ENCODE measurements at regions not wholly inside any gene's neighbourhood (a gene's known extent, or its start where the extent isn't known, plus 50 kb on each side); places are given as distances from the start of the nearest gene placed in this dataset.
"Not testable (repeated sequence)": the region's sequence is repeated elsewhere in the genome, so short reads cannot be mapped to it uniquely, and the experiment has no call there.

- TF ChIP-seq CTCF (IDR thresholded peaks at IDR 0.05) (no peak), ZFX (IDR thresholded peaks at IDR 0.05; ENCODE audit: borderline replicate concordance) (no peak)
- no peak overlapping the region for H3K27ac ChIP-seq
These were observed 214.9 kb downstream of the KCNRG start for GRCh38 chr13:50229960-50230661.

- H3K27ac ChIP-seq, result no peak overlapping the region
- TF ChIP-seq CTCF (IDR thresholded peaks at IDR 0.05) (no peak), ZFX (IDR thresholded peaks at IDR 0.05; ENCODE audit: borderline replicate concordance) (no peak)
These were observed 215.4 kb downstream of the KCNRG start for GRCh38 chr13:50230662-50230978.

- H3K27ac ChIP-seq, result not testable (repeated sequence)
These were observed 218.3 kb downstream of the KCNRG start for GRCh38 chr13:50233574-50233973.

GRCh38 chr13:50235604-50236342, 220.5 kb downstream of the KCNRG start:
- no peak overlapping the region for H3K27ac ChIP-seq
- no peak for TF ChIP-seq CTCF (IDR thresholded peaks at IDR 0.05)
- no peak for TF ChIP-seq ZFX (IDR thresholded peaks at IDR 0.05; ENCODE audit: borderline replicate concordance)

GRCh38 chr13:50236898-50237318, 221.7 kb downstream of the KCNRG start:
- no peak overlapping the region for H3K27ac ChIP-seq
- TF ChIP-seq CTCF (IDR thresholded peaks at IDR 0.05) (no peak), ZFX (IDR thresholded peaks at IDR 0.05; ENCODE audit: borderline replicate concordance) (no peak)

GRCh38 chr13:50238922-50239321, 223.7 kb downstream of the KCNRG start:
- TF ChIP-seq ZFX (IDR thresholded peaks at IDR 0.05; ENCODE audit: borderline replicate concordance) (no peak), CTCF (IDR thresholded peaks at IDR 0.05) (no peak)
- H3K27ac ChIP-seq, result no peak overlapping the region

GRCh38 chr13:50241479-50241878, 226.2 kb downstream of the KCNRG start:
- TF ChIP-seq CTCF (IDR thresholded peaks at IDR 0.05) (no peak), ZFX (IDR thresholded peaks at IDR 0.05; ENCODE audit: borderline replicate concordance) (no peak)

More at GRCh38 chr13:50241479-50241878, 226.2 kb downstream of the KCNRG start:
- H3K27ac ChIP-seq, result no peak overlapping the region
